Mesenchymal stem cell (in vitro differentiated cells and primary cell): ENCODE measurements at regions not wholly inside any gene's neighbourhood (a gene's known extent, or its start where the extent isn't known, plus 50 kb on each side); places are given as distances from the start of the nearest gene placed in this dataset.

Experiments
- DNase-seq: peaks from one replicate; pipeline ENCODE4 v3.0.0-alpha.2; 2013
- H2AFZ ChIP-seq: one replicate; pipeline ENCODE4 v1.6.1; 2013; ENCODE audit warnings: low read depth, mild to moderate bottlenecking, control low read depth, inconsistent platforms, low read length, moderate library complexity
- H2AK5ac ChIP-seq: 2 replicates; pipeline ENCODE4 v1.6.1; 2013; ENCODE audit warnings: low read length, moderate library complexity, mild to moderate bottlenecking, inconsistent platforms; ENCODE audit not compliant: severe bottlenecking
- H2BK120ac ChIP-seq: one replicate; pipeline ENCODE4 v1.6.1; 2013; ENCODE audit warnings: low read depth, mild to moderate bottlenecking, inconsistent platforms, low read length, moderate library complexity
- H2BK12ac ChIP-seq, 2 experiments: one replicate each; pipeline ENCODE4 v1.6.1; 2013; ENCODE audit warnings: inconsistent platforms in 2 of 2, low read length in 2 of 2, mild to moderate bottlenecking in 2 of 2, moderate library complexity in 2 of 2, control low read depth in 1 of 2
- H2BK15ac ChIP-seq: one replicate; pipeline ENCODE4 v1.6.1; 2013; ENCODE audit warnings: mild to moderate bottlenecking, low read depth, inconsistent platforms; ENCODE audit not compliant: poor library complexity, severe bottlenecking
- H2BK5ac ChIP-seq: 2 replicates; pipeline ENCODE4 v1.6.1; 2013; ENCODE audit warnings: low read depth, mild to moderate bottlenecking, low read length, control low read depth, inconsistent platforms; ENCODE audit not compliant: poor library complexity, severe bottlenecking
- H3K14ac ChIP-seq, 2 experiments: one replicate each; pipeline ENCODE4 v1.6.1; 2013; ENCODE audit warnings: inconsistent platforms in 2 of 2, low read length in 2 of 2, control low read depth in 1 of 2, mild to moderate bottlenecking in 1 of 2, moderate library complexity in 1 of 2
- H3K18ac ChIP-seq, 2 experiments: one replicate each; pipeline ENCODE4 v1.6.1; 2013; ENCODE audit warnings: inconsistent platforms in 2 of 2, low read length in 2 of 2, control low read depth in 1 of 2, low read depth in 1 of 2, mild to moderate bottlenecking in 1 of 2
- H3K23ac ChIP-seq, 2 experiments: one replicate each; pipeline ENCODE4 v1.6.1; 2013; ENCODE audit warnings: inconsistent platforms in 2 of 2, low read length in 2 of 2, mild to moderate bottlenecking in 2 of 2, moderate library complexity in 2 of 2, control low read depth in 1 of 2
- H3K27ac ChIP-seq: 2 replicates; pipeline ENCODE4 v1.5.1; 2013; ENCODE audit warnings: mild to moderate bottlenecking, moderate library complexity, low read length, control low read depth, inconsistent platforms; ENCODE audit not compliant: poor library complexity, severe bottlenecking
- H3K27me3 ChIP-seq, 2 experiments: 2 replicates each; pipeline versions ENCODE4 v1.6.1 to v1.7.0; 2013; ENCODE audit warnings: low read length in 2 of 2, mild to moderate bottlenecking in 2 of 2, moderate library complexity in 2 of 2, control low read depth in 1 of 2, inconsistent platforms in 1 of 2; ENCODE audit not compliant: control insufficient read depth in 1 of 2, insufficient read depth in 1 of 2
- H3K36me3 ChIP-seq, 2 experiments: 2 replicates each; pipeline versions ENCODE4 v1.6.1 to v1.7.0; 2013; ENCODE audit warnings: low read length in 2 of 2, control low read depth in 1 of 2, inconsistent platforms in 1 of 2, low read depth in 1 of 2, mild to moderate bottlenecking in 1 of 2; ENCODE audit not compliant: insufficient read depth in 2 of 2, control insufficient read depth in 1 of 2
- H3K4ac ChIP-seq, 2 experiments: one replicate each; pipeline ENCODE4 v1.6.1; 2013; ENCODE audit warnings: inconsistent platforms in 2 of 2, low read length in 2 of 2, mild to moderate bottlenecking in 2 of 2, moderate library complexity in 2 of 2, control low read depth in 1 of 2, low read depth in 1 of 2
- H3K4me1 ChIP-seq: 2 replicates; pipeline ENCODE4 v1.6.1; 2013; ENCODE audit warnings: low read depth, low read length, control low read depth; ENCODE audit not compliant: control insufficient read depth, insufficient read depth
- H3K4me2 ChIP-seq: 2 replicates; pipeline ENCODE4 v1.6.1; 2013; ENCODE audit warnings: low read length, mild to moderate bottlenecking, inconsistent platforms; ENCODE audit not compliant: poor library complexity, severe bottlenecking
- H3K4me3 ChIP-seq, 2 experiments: 2 replicates each; pipeline versions ENCODE4 v1.5.1 to v1.7.0; 2013; ENCODE audit warnings: low read length in 2 of 2, mild to moderate bottlenecking in 2 of 2, control low read depth in 1 of 2, low read depth in 1 of 2; ENCODE audit not compliant: insufficient read depth in 1 of 2
- H3K79me1 ChIP-seq: replicated peaks from 2 replicates; pipeline ENCODE4 v1.6.1; 2013; ENCODE audit warnings: mild to moderate bottlenecking, control low read depth, low read length, inconsistent platforms; ENCODE audit not compliant: poor library complexity, severe bottlenecking
- H3K9ac ChIP-seq: 2 replicates; pipeline ENCODE4 v1.7.0; 2013; ENCODE audit warnings: mild to moderate bottlenecking, low read length, moderate library complexity
- H3K9me3 ChIP-seq: 2 replicates; pipeline ENCODE4 v1.7.0; 2013; ENCODE audit warnings: mild to moderate bottlenecking, low read length; ENCODE audit not compliant: control insufficient read depth
- H4K8ac ChIP-seq: one replicate; pipeline ENCODE4 v1.6.1; 2013; ENCODE audit warnings: inconsistent platforms, mild to moderate bottlenecking, low read length, moderate library complexity
- H4K91ac ChIP-seq: one replicate; pipeline ENCODE4 v1.6.1; 2013; ENCODE audit warnings: mild to moderate bottlenecking, low read length, inconsistent platforms
- WGBS: methylation state at CpG from one replicate; pipeline ENCODE4 v1.1.7; 2013; ENCODE audit warnings: mixed read lengths; 5-methylcytosine and 5-hydroxymethylcytosine counted together

- Histone ChIP-seq H3K36me3 (no peaks in the 10 kb centered on the region), H3K79me1 (no peaks in the 10 kb centered on the region), H3K27me3 (no peaks in the 10 kb centered on the region), H2AFZ (no peak overlapping the region), H3K23ac (no peak overlapping the region), H3K9me3 (no peaks in the 10 kb centered on the region), H3K4me2 (no peak overlapping the region), H3K14ac (no peak overlapping the region), H3K4me3 (no peak overlapping the region), H4K8ac (no peak overlapping the region), H3K18ac (no peak overlapping the region), H2AK5ac (no peak overlapping the region), H3K9ac (no peak overlapping the region), H2BK12ac (no peak overlapping the region), H2BK15ac (no peak overlapping the region), H4K91ac (no peak overlapping the region), H3K4ac (no peak overlapping the region), H3K4me1 (no peaks in the 10 kb centered on the region), H2BK5ac (no peak overlapping the region), H2BK120ac (no peak overlapping the region), H3K27ac (no peak overlapping the region)
- no CpG with 5 or more reads among the region's 2 CpGs for WGBS
- no peak for DNase-seq
Observed at GRCh38 chr13:85742355-85742754, 56.9 kb downstream of the SLITRK6 start.

DNA sequence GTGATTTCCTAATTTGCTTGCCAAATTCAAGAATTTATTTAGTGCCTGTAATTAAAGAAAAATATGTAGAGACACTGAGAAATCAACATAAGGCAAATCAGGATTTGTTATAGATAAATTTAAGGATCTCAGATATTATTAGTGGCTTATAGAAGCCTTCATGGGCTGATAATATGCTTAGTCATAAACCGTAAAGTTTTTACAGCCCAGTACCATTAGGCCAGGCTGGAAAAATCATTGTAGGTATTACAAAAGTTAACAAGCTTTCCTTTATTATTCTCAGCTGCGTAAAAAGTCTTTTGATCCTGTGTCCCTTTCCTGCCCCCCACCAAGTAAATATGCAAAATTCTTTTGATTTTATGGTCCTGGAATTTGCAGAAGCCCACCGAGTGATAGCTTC lies 58.2 kb downstream of the SLITRK6 start:
- Histone ChIP-seq H3K4me3 (no peak overlapping the region), H3K4ac (no peak overlapping the region), H3K79me1 (no peaks in the 10 kb centered on the region), H4K8ac (no peak overlapping the region), H2AFZ (no peak overlapping the region), H3K18ac (no peak overlapping the region), H3K9ac (no peak overlapping the region), H3K4me1 (no peaks in the 10 kb centered on the region), H2AK5ac (no peak overlapping the region), H3K23ac (no peak overlapping the region), H3K27ac (no peak overlapping the region), H2BK12ac (no peak overlapping the region), H3K9me3 (no peaks in the 10 kb centered on the region), H4K91ac (no peak overlapping the region), H3K4me2 (no peak overlapping the region), H3K27me3 (no peaks in the 10 kb centered on the region), H2BK5ac (no peak overlapping the region), H3K36me3 (no peaks in the 10 kb centered on the region), H3K14ac (no peak overlapping the region), H2BK15ac (no peak overlapping the region), H2BK120ac (no peak overlapping the region)
- no peak for DNase-seq
- WGBS: 57% methylated on average over 1 of the region's 3 CpGs

GRCh38 chr13:85738696-85739320 lies 60.4 kb downstream of the SLITRK6 start:
- 90% methylated on average over 4 of the region's 9 CpGs for WGBS
- Histone ChIP-seq H3K27ac (no peak overlapping the region), H2BK12ac (no peak overlapping the region), H2BK120ac (no peak overlapping the region), H4K8ac (no peak overlapping the region), H3K4me3 (no peak overlapping the region), H2BK5ac (no peak overlapping the region), H3K14ac (no peak overlapping the region), H2AFZ (no peak overlapping the region), H3K4ac (no peak overlapping the region), H3K18ac (no peak overlapping the region), H3K79me1 (no peaks in the 10 kb centered on the region), H3K4me1 (no peaks in the 10 kb centered on the region), H4K91ac (no peak overlapping the region), H3K4me2 (no peak overlapping the region), H2AK5ac (no peak overlapping the region), H3K9ac (no peak overlapping the region), H2BK15ac (no peak overlapping the region), H3K23ac (no peak overlapping the region), H3K36me3 (no peaks in the 10 kb centered on the region), H3K27me3 (no peaks in the 10 kb centered on the region), H3K9me3 (no peaks in the 10 kb centered on the region)
- DNase-seq: no peak

GRCh38 chr13:85737952-85738351 lies 61.3 kb downstream of the SLITRK6 start:
- Histone ChIP-seq H2AFZ (no peak overlapping the region), H2AK5ac (no peak overlapping the region), H2BK5ac (no peak overlapping the region), H3K18ac (no peak overlapping the region), H2BK15ac (no peak overlapping the region), H3K23ac (no peak overlapping the region), H3K4me2 (no peak overlapping the region), H3K79me1 (no peaks in the 10 kb centered on the region), H3K9me3 (no peaks in the 10 kb centered on the region), H3K4me3 (no peak overlapping the region), H3K9ac (no peak overlapping the region), H3K36me3 (no peaks in the 10 kb centered on the region), H3K14ac (no peak overlapping the region), H3K4me1 (no peaks in the 10 kb centered on the region), H3K27me3 (no peaks in the 10 kb centered on the region), H4K91ac (no peak overlapping the region), H2BK120ac (no peak overlapping the region), H3K27ac (no peak overlapping the region), H2BK12ac (no peak overlapping the region), H4K8ac (no peak overlapping the region), H3K4ac (no peak overlapping the region)
- WGBS: 100% methylated on average over 1 of the region's 1 CpG
- DNase-seq: no peak
